Activated T-cell treated with anti-CD3 and anti-CD28 coated beads, Interleukin-2, amount 50 U/mL, for 72 hours (primary cell): ENCODE measurements at regions not wholly inside any gene's neighbourhood (a gene's known extent, or its start where the extent isn't known, plus 50 kb on each side); places are given as distances from the start of the nearest gene placed in this dataset.

Experiments used
- ATAC-seq, 2 donors: fragments of 150-1000 bp; cut with Tn5 transposase; replicated peaks in 1 of 2; 2 replicates each; pipeline ENCODE4 v1.10.0; 2021; ENCODE audit warnings: moderate library complexity in 2 of 2, mild to moderate bottlenecking in 1 of 2
- DNase-seq, 2 donors: peaks; one replicate each; pipeline ENCODE4 v3.0.0; 2021 to 2022; ENCODE audit warnings: mixed read lengths in 1 of 2
- H3K27ac Mint-ChIP-seq: one replicate; pipeline ENCODE4 v1.8.0; 2022; ENCODE audit warnings: mild to moderate bottlenecking, moderate library complexity, mixed read lengths
- H3K27me3 Mint-ChIP-seq: one replicate; pipeline ENCODE4 v1.8.0; 2022; ENCODE audit warnings: low read depth, mixed read lengths
- H3K36me3 Mint-ChIP-seq, 2 donors: one replicate each; pipeline ENCODE4 v1.8.0; 2022; ENCODE audit warnings: mixed read lengths in 2 of 2, mild to moderate bottlenecking in 1 of 2; ENCODE audit not compliant: insufficient read depth in 2 of 2
- H3K4me1 Mint-ChIP-seq: one replicate; pipeline ENCODE4 v1.8.0; 2022; ENCODE audit warnings: low read depth, mixed read lengths
- H3K4me3 Mint-ChIP-seq, 2 donors: one replicate each; pipeline ENCODE4 v1.8.0; 2022; ENCODE audit warnings: mild to moderate bottlenecking in 2 of 2, mixed read lengths in 2 of 2, moderate library complexity in 2 of 2
- H3K9me3 Mint-ChIP-seq, 2 donors: one replicate each; pipeline ENCODE4 v1.8.0; 2022; ENCODE audit warnings: mixed read lengths in 2 of 2

DNA sequence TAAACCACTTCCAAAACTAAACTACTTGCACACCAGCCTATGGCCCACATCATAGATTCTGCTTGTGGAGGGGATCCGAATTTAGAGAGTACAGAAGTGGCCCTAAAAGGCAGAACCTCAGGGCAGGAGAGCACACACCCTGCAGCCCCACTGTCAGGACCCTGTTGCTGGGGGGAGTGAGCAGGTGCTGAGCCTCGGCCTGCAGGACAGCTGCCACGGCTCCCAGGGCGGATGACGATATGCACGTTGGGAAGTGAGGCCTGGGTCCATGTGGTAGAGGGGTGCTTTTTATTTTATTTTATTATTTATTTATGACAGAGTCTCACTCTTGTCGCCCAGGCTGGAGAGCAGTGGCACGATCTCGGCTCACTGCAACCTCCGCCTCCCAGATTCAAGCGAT is 73.5 kb downstream of the TNFAIP2 start:
- H3K9me3 Mint-ChIP-seq = peaks cover 0 to 2% of the 10 kb centered on the region in 2 donors
- no peaks in the 10 kb centered on the region for H3K4me1 Mint-ChIP-seq
- no peak overlapping the region for H3K4me3 Mint-ChIP-seq
- H3K27me3 Mint-ChIP-seq = peaks cover 8% of the 10 kb centered on the region
- ATAC-seq (no peak), DNase-seq (no peak)
- no peaks in the 10 kb centered on the region for H3K36me3 Mint-ChIP-seq
- no peak overlapping the region for H3K27ac Mint-ChIP-seq

- ATAC-seq = no peak
- Mint-ChIP-seq H3K9me3 (peaks cover 0 to 2% of the 10 kb centered on the region in 2 donors), H3K36me3 (no peaks in the 10 kb centered on the region), H3K4me1 (no peaks in the 10 kb centered on the region), H3K4me3 (no peak overlapping the region), H3K27ac (no peak overlapping the region), H3K27me3 (peaks cover 8% of the 10 kb centered on the region)
- no peak for DNase-seq
These were observed 75.2 kb downstream of the TNFAIP2 start for GRCh38 chr14:103198131-103199105.

DNA sequence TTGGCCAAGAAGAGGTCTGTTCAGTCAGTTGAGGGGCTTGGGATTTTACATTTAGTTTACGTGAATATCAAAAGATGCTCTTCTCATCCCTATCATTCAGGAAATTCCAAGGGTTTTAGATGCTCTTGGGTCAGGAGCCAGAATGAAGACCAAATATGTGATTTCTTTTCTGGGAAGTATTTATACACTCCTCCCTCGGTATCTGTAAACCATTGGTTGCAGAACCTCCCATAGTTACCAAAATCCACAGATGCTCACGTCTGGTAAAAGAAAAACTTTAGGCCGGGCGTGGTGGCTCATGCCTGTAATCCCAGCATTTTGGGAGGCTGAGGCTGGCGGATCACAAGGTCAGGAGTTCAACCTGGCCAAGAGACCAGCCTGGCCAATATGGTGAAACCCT is 75.9 kb downstream of the TNFAIP2 start:
- peaks cover 0 to 7% of the 10 kb centered on the region in 2 donors for H3K9me3 Mint-ChIP-seq
- no peak overlapping the region for H3K4me3 Mint-ChIP-seq
- no peak for ATAC-seq
- H3K27ac Mint-ChIP-seq = no peak overlapping the region
- DNase-seq = no peak
- peaks cover 2 to 5% of the 10 kb centered on the region in 2 donors for H3K36me3 Mint-ChIP-seq
- peaks cover 8% of the 10 kb centered on the region for H3K27me3 Mint-ChIP-seq
- H3K4me1 Mint-ChIP-seq = no peaks in the 10 kb centered on the region

- ATAC-seq = no peak
- no peak for DNase-seq
- Mint-ChIP-seq H3K4me3 (no peak overlapping the region), H3K9me3 (peaks cover 4 to 7% of the 10 kb centered on the region in 2 donors), H3K27ac (no peak overlapping the region), H3K36me3 (peaks cover 10 to 12% of the 10 kb centered on the region in 2 donors), H3K27me3 (peaks cover 8% of the 10 kb centered on the region), H3K4me1 (no peaks in the 10 kb centered on the region)
These were observed 78.5 kb downstream of the TNFAIP2 start for GRCh38 chr14:103201801-103202200.

GRCh38 chr14:103204852-103205540 is 81.7 kb downstream of the TNFAIP2 start:
- Mint-ChIP-seq H3K27me3 (peaks cover 21% of the 10 kb centered on the region), H3K4me3 (no peak overlapping the region), H3K36me3 (peaks cover 11 to 16% of the 10 kb centered on the region in 2 donors), H3K9me3 (peaks cover 4 to 7% of the 10 kb centered on the region in 2 donors), H3K4me1 (no peaks in the 10 kb centered on the region), H3K27ac (no peak overlapping the region)
- ATAC-seq = no peak
- no peak for DNase-seq

DNA sequence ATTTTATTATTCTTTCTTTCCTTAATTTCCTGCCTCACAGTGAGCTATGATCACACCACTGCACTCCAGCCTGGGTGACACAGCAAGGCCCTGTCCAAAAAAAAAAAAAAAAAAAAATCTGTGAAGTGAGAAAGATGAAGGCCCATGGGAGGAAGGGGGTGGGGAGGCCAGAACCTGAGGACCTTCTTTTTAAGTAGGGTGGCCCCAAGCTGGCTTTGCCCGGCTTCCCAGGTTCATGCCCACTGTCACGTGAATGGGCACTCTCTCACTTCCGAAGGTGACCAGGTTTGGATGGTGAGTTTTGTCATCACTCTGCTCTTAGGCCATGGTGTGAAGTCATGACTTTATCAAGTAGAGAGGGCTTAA is 82.3 kb downstream of the TNFAIP2 start:
- Mint-ChIP-seq H3K4me3 (no peak overlapping the region), H3K27me3 (peaks cover 21% of the 10 kb centered on the region), H3K27ac (no peak overlapping the region), H3K36me3 (peaks cover 11 to 16% of the 10 kb centered on the region in 2 donors), H3K9me3 (peaks cover 4 to 7% of the 10 kb centered on the region in 2 donors), H3K4me1 (no peaks in the 10 kb centered on the region)
- DNase-seq (no peak), ATAC-seq (no peak)

- DNase-seq (no peak), ATAC-seq (no peak)
- Mint-ChIP-seq H3K27me3 (peaks cover 21% of the 10 kb centered on the region), H3K4me3 (no peak overlapping the region), H3K4me1 (no peaks in the 10 kb centered on the region), H3K27ac (no peak overlapping the region), H3K36me3 (peaks cover 11 to 16% of the 10 kb centered on the region in 2 donors), H3K9me3 (peaks cover 4 to 6% of the 10 kb centered on the region in 2 donors)
These were observed 82.8 kb downstream of the TNFAIP2 start for GRCh38 chr14:103206023-103206481.

- H3K4me1 Mint-ChIP-seq = no peaks in the 10 kb centered on the region
- ATAC-seq (no peak), DNase-seq (no peak)
- peaks cover 11 to 16% of the 10 kb centered on the region in 2 donors for H3K36me3 Mint-ChIP-seq
- no peak overlapping the region for H3K27ac Mint-ChIP-seq
- peak overlapping the region in 1 of 2 donors; percentile 10 for H3K4me3 Mint-ChIP-seq
- H3K9me3 Mint-ChIP-seq = peaks cover 4 to 5% of the 10 kb centered on the region in 2 donors
- peaks cover 21% of the 10 kb centered on the region for H3K27me3 Mint-ChIP-seq
These were observed 83.7 kb downstream of the TNFAIP2 start for GRCh38 chr14:103206836-103207387.

GRCh38 chr14:103207388-103208072 is 84.3 kb downstream of the TNFAIP2 start:
- peaks cover 4 to 5% of the 10 kb centered on the region in 2 donors for H3K9me3 Mint-ChIP-seq
- DNase-seq (no peak), ATAC-seq (no peak)
- H3K27ac Mint-ChIP-seq = no peak overlapping the region
- H3K36me3 Mint-ChIP-seq = peaks cover 11 to 16% of the 10 kb centered on the region in 2 donors
- no peaks in the 10 kb centered on the region for H3K4me1 Mint-ChIP-seq
- peaks cover 28% of the 10 kb centered on the region for H3K27me3 Mint-ChIP-seq
- no peak overlapping the region for H3K4me3 Mint-ChIP-seq

DNA sequence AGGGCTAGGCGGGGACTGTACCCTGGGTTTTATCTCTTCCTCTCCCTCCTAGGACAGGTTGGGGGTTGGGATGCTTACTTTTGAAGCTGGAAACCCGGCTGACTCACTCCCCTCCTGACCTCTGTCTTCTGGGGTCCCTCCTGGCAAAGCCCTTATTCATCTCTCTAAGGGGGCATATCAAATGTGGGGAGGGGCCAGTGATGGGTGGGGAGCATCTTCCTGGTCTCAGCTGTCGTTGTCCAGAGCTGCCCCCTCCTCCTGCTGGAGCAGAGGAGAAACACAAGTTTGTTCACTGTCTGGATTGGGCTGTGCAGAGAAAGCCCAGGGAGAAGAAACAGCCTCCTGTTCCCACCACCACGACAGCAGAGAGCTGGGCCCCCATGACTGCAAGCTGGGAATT is 85.8 kb downstream of the TNFAIP2 start:
- Mint-ChIP-seq H3K36me3 (peaks cover 7 to 15% of the 10 kb centered on the region in 2 donors), H3K4me3 (no peak overlapping the region), H3K27ac (no peak overlapping the region), H3K9me3 (peaks cover under 1 to 4% of the 10 kb centered on the region in 2 donors), H3K4me1 (no peaks in the 10 kb centered on the region), H3K27me3 (peaks cover 41% of the 10 kb centered on the region)
- no peak for ATAC-seq
- DNase-seq = no peak

GRCh38 chr14:103209506-103209905 is 86.2 kb downstream of the TNFAIP2 start:
- H3K36me3 Mint-ChIP-seq = peaks cover 5 to 12% of the 10 kb centered on the region in 2 donors
- H3K4me1 Mint-ChIP-seq = no peaks in the 10 kb centered on the region
- ATAC-seq = no peak
- DNase-seq = no peak
- H3K27ac Mint-ChIP-seq = no peak overlapping the region
- H3K9me3 Mint-ChIP-seq = peaks cover 0 to 4% of the 10 kb centered on the region in 2 donors
- H3K27me3 Mint-ChIP-seq = peaks cover 41% of the 10 kb centered on the region
- H3K4me3 Mint-ChIP-seq = no peak overlapping the region

- Mint-ChIP-seq H3K4me3 (no peak overlapping the region), H3K9me3 (no peaks in the 10 kb centered on the region), H3K36me3 (peaks cover 0 to under 1% of the 10 kb centered on the region in 2 donors), H3K4me1 (no peaks in the 10 kb centered on the region), H3K27me3 (peaks cover 45% of the 10 kb centered on the region), H3K27ac (no peak overlapping the region)
- DNase-seq (no peak), ATAC-seq (no peak)
These were observed 90.1 kb downstream of the TNFAIP2 start for GRCh38 chr14:103213331-103213730.
